IMR-90 (cell line): ENCODE measurements at regions not wholly inside any gene's neighbourhood (a gene's known extent, or its start where the extent isn't known, plus 50 kb on each side); places are given as distances from the start of the nearest gene placed in this dataset.

Experiments used
- ATAC-seq: fragments of 200-7000 bp; cut with Tn5 transposase; 2 replicates; pipeline ENCODE4 v1.9.1; 2020; ENCODE audit warnings: low read depth, mild to moderate bottlenecking, moderate library complexity
- BruUV-seq: library from RNA; stranded (reverse); fragments of 400-500 nt; replicated peaks from 2 replicates; lab custom pipeline; 2021; lab: Mats Ljungman, UMichigan
- CTCF ChIA-PET: fragments of 300-600 bp; formaldehyde crosslinking; extraction: SDS; loops from one replicate; lab custom pipeline; 2021; ENCODE audit warnings: antibody characterized with exemption; lab: Yijun Ruan, JAX
- POLR2A ChIA-PET: fragments of 300-600 bp; sonication (Branson Sonifier 250); formaldehyde crosslinking; loops from one replicate; lab custom pipeline; 2022; ENCODE audit warnings: antibody characterized with exemption; ENCODE audit not compliant: unreplicated experiment; lab: Charles Lee
- DNase-seq: peaks from one replicate; pipeline ENCODE4 v3.0.0; 2013
- H2AFZ ChIP-seq: replicated peaks from 2 replicates; pipeline ENCODE3; 2013; ENCODE audit warnings: low read length, mild to moderate bottlenecking; ENCODE audit not compliant: poor library complexity
- H2AK5ac ChIP-seq: 2 replicates; pipeline ENCODE4 v1.6.1; 2013; ENCODE audit warnings: low read depth, low read length, inconsistent platforms
- H2AK9ac ChIP-seq: replicated peaks from 2 replicates; pipeline ENCODE3; 2013; ENCODE audit warnings: mild to moderate bottlenecking, low read depth, low read length, moderate library complexity; ENCODE audit not compliant: poor library complexity
- H2BK120ac ChIP-seq: 2 replicates; pipeline ENCODE4 v1.6.1; 2013; ENCODE audit warnings: low read depth, low read length, inconsistent platforms
- H2BK15ac ChIP-seq: 3 replicates; pipeline ENCODE4 v1.6.1; 2013; ENCODE audit warnings: low read depth, low read length, inconsistent platforms
- H2BK20ac ChIP-seq: 2 replicates; pipeline ENCODE4 v1.6.1; 2013; ENCODE audit warnings: low read depth, mild to moderate bottlenecking, inconsistent platforms, low read length, moderate library complexity
- H2BK5ac ChIP-seq: 2 replicates; pipeline ENCODE4 v1.6.1; 2013; ENCODE audit warnings: mild to moderate bottlenecking, low read depth, low read length, inconsistent platforms; ENCODE audit not compliant: poor library complexity, severe bottlenecking
- H3K14ac ChIP-seq: replicated peaks from 2 replicates; pipeline ENCODE4 v1.6.1; 2013; ENCODE audit warnings: low read depth, low read length, inconsistent platforms
- H3K18ac ChIP-seq: 2 replicates; pipeline ENCODE4 v1.6.1; 2013; ENCODE audit warnings: low read depth, low read length, control low read depth
- H3K23ac ChIP-seq: 2 replicates; pipeline ENCODE4 v1.6.1; 2013; ENCODE audit warnings: low read depth, low read length, inconsistent platforms
- H3K27ac ChIP-seq: 2 replicates; pipeline ENCODE4 v1.5.1; 2013; ENCODE audit warnings: mild to moderate bottlenecking, control low read depth, low read length; ENCODE audit not compliant: insufficient read depth
- H3K27me3 ChIP-seq: 2 replicates; pipeline ENCODE4 v1.6.1; 2013; ENCODE audit warnings: low read length; ENCODE audit not compliant: control insufficient read depth, insufficient read depth
- H3K36me3 ChIP-seq: 2 replicates; pipeline ENCODE4 v1.6.1; 2013; ENCODE audit warnings: low read length, mixed read lengths; ENCODE audit not compliant: control insufficient read depth, insufficient read depth
- H3K4ac ChIP-seq: 2 replicates; pipeline ENCODE4 v1.6.1; 2013; ENCODE audit warnings: low read depth, low read length, inconsistent platforms
- H3K4me1 ChIP-seq: 2 replicates; pipeline ENCODE4 v1.6.1; 2013; ENCODE audit warnings: low read length, mixed read lengths; ENCODE audit not compliant: control insufficient read depth, insufficient read depth
- H3K4me2 ChIP-seq: 2 replicates; pipeline ENCODE4 v1.6.1; 2013; ENCODE audit warnings: low read depth, mild to moderate bottlenecking, control low read depth, low read length, moderate library complexity
- H3K4me3 ChIP-seq: 2 replicates; pipeline ENCODE4 v1.5.1; 2013; ENCODE audit warnings: low read depth, mild to moderate bottlenecking, control low read depth, low read length, moderate library complexity; ENCODE audit not compliant: insufficient read depth
- H3K56ac ChIP-seq: 2 replicates; pipeline ENCODE4 v1.6.1; 2013; ENCODE audit warnings: low read length, inconsistent platforms; ENCODE audit not compliant: insufficient read depth; ENCODE audit errors: extremely low read depth
- H3K79me1 ChIP-seq, 2 experiments: 2 replicates each; pipeline ENCODE4 v1.6.1; 2013; ENCODE audit warnings: low read length in 2 of 2, inconsistent platforms in 1 of 2, low read depth in 1 of 2
- H3K9ac ChIP-seq: 2 replicates; pipeline ENCODE4 v1.6.1; 2013; ENCODE audit warnings: low read depth, low read length, control low read depth
- H3K9me1 ChIP-seq: 2 replicates; pipeline ENCODE4 v1.6.1; 2013; ENCODE audit warnings: low read length, inconsistent platforms; ENCODE audit not compliant: insufficient read depth
- H3K9me3 ChIP-seq: 2 replicates; pipeline ENCODE4 v1.6.1; 2013; ENCODE audit warnings: low read length; ENCODE audit not compliant: control insufficient read depth, insufficient read depth
- H4K20me1 ChIP-seq: 2 replicates; pipeline ENCODE4 v1.6.1; 2013; ENCODE audit warnings: low read length, inconsistent platforms; ENCODE audit not compliant: insufficient read depth
- H4K5ac ChIP-seq: 2 replicates; pipeline ENCODE4 v1.6.1; 2013; ENCODE audit warnings: mild to moderate bottlenecking, low read depth, low read length, control low read depth
- H4K8ac ChIP-seq, 2 experiments: 2 replicates each; pipeline ENCODE4 v1.6.1; 2013; ENCODE audit warnings: low read depth in 2 of 2, low read length in 2 of 2, control low read depth in 1 of 2, inconsistent platforms in 1 of 2
- H4K91ac ChIP-seq: 2 replicates; pipeline ENCODE4 v1.6.1; 2013; ENCODE audit warnings: low read depth, low read length, inconsistent platforms; ENCODE audit not compliant: insufficient read depth
- POLR2A ChIP-seq: IDR thresholded peaks from 2 replicates; pipeline ENCODE4 v1.6.1; 2012; ENCODE audit warnings: mild to moderate bottlenecking, low read depth, low read length
- WGBS, 2 experiments: methylation state at CpG; one replicate each; pipeline versions ENCODE4 v1.1.5 to v1.1.7; 2013; ENCODE audit warnings: missing lambda C conversion rate in 2 of 2; ENCODE audit not compliant: insufficient read length in 1 of 2; ENCODE audit errors: extremely low coverage in 2 of 2; 5-methylcytosine and 5-hydroxymethylcytosine counted together
- dilution Hi-C: fragments of 300-500 bp; cut with HindIII; formaldehyde crosslinking; loops from one replicate; pipeline ENCODE4 v1.14.3; 2018; ENCODE audit warnings: low sequenced_read_pairs; ENCODE audit not compliant: unreplicated experiment
- in situ Hi-C: fragments of 300-500 bp; cut with MboI; formaldehyde crosslinking; loops from 3 replicates; pipeline ENCODE4 v1.14.3; 2019; ENCODE audit warnings: low sequenced_read_pairs, inconsistent platforms, mixed read lengths
- intact Hi-C: fragments of 100-400 bp; cut with micrococcal nuclease; formaldehyde crosslinking; loops from 2 replicates; pipeline ENCODE4 v1.10.0; 2022

- DNase-seq (no peak), ATAC-seq (no peak)
- H2AK5ac ChIP-seq = no peak overlapping the region
- POLR2A ChIA-PET = no interaction called here
- WGBS, 2 experiments = no CpG with 5 or more reads among the region's 11 CpGs
- H4K20me1 ChIP-seq = no peaks in the 10 kb centered on the region
- no peak overlapping the region for H3K4me3 ChIP-seq
- H3K18ac ChIP-seq = no peak overlapping the region
- H3K56ac ChIP-seq = no peak overlapping the region
- BruUV-seq = no TSS peak
- dilution Hi-C loops (no loop called here), intact Hi-C loops (no loop called here), in situ Hi-C loops (no loop called here)
- H4K91ac ChIP-seq = no peak overlapping the region
- H2BK5ac ChIP-seq = no peak overlapping the region
- H3K23ac ChIP-seq = no peak overlapping the region
- TF ChIP-seq POLR2A = no peak
- peaks cover 4% of the 10 kb centered on the region; the same call in 1 of the 2 replicates for H3K9me1 ChIP-seq
- H2BK120ac ChIP-seq = no peak overlapping the region
- peaks cover 64% of the 10 kb centered on the region for H3K27me3 ChIP-seq
- no peak overlapping the region for H2AFZ ChIP-seq
- H3K4me1 ChIP-seq = no peaks in the 10 kb centered on the region; the same call in 1 of the 2 replicates
- no peak overlapping the region for H2AK9ac ChIP-seq
- H3K9me3 ChIP-seq = no peaks in the 10 kb centered on the region
- no peak overlapping the region for H3K14ac ChIP-seq
- no peak overlapping the region for H3K27ac ChIP-seq
- H3K4me2 ChIP-seq = no peak overlapping the region
- H2BK15ac ChIP-seq = no peak overlapping the region
- H3K36me3 ChIP-seq = no peaks in the 10 kb centered on the region
- no peak overlapping the region for H4K8ac ChIP-seq
- no peak overlapping the region for H3K4ac ChIP-seq
- CTCF ChIA-PET = no interaction called here
- no peak overlapping the region for H4K5ac ChIP-seq
- H2BK20ac ChIP-seq = no peak overlapping the region
- H3K9ac ChIP-seq = no peak overlapping the region
- no peaks in the 10 kb centered on the region for H3K79me1 ChIP-seq
Measured at GRCh38 chr16:86048221-86048620, 149.3 kb downstream of the IRF8 start.
